Spleen (tissue), 7 donors: ENCODE measurements at regions not wholly inside any gene's neighbourhood (a gene's known extent, or its start where the extent isn't known, plus 50 kb on each side); places are given as distances from the start of the nearest gene placed in this dataset.

Source experiments
- POLR2A ChIP-seq, 3 donors: fragments of 450-650 bp; IDR thresholded peaks; one replicate each; pipeline ENCODE4 v1.5.1; 2017; ENCODE audit warnings: antibody characterized with exemption in 3 of 3, mild to moderate bottlenecking in 1 of 3
- POLR2AphosphoS5 ChIP-seq, 3 donors: sonication (generic); formaldehyde crosslinking; IDR thresholded peaks; one replicate each; pipeline ENCODE4 v1.5.1; 2017; ENCODE audit warnings: antibody characterized with exemption in 3 of 3
- TF ChIP-seq, protein P1 (sequence below), 11 experiments: fragments of 200-600 bp in 7 of 11; fragments of 450-650 bp in 4 of 11; sonication (generic) in 4 of 11; IDR thresholded peaks in 8 of 11; conservative IDR thresholded peaks in 3 of 11; 1 replicate in 7 of 11; 2 replicates in 4 of 11; pipeline versions ENCODE4 v1.4.0 to v1.8.0; 2016 to 2021; ENCODE audit warnings: antibody characterized with exemption in 11 of 11, inconsistent platforms in 4 of 11, mild to moderate bottlenecking in 1 of 11
- donor health status: DM: no; HTN: no; CAD: no; lungs with moderate emphysema.
- donor health status: DM: no; HTN: no; CAD: no.
- donor health status: DM: no; HTN: no; CAD: no.

DNA sequence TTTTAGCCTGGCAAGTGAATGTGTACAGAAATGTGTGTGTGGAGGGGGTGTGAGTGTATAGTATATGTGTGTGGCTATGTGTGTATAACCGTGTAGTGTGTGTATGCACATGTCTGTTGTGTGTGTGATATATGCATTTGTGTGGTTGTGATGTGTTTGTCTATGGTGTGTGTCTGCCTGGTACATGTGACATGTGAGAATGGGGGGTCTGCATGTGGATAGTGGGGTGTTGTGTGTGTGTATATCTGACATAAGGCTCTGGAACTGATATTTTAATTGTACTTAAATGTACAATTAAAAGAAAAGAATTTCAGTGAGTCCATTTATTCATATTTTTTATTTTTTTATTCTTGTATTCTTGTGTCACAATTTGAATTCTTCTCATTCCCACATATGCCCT is 57.2 kb upstream of the CNR1 start:
- TF ChIP-seq, protein P1, sequence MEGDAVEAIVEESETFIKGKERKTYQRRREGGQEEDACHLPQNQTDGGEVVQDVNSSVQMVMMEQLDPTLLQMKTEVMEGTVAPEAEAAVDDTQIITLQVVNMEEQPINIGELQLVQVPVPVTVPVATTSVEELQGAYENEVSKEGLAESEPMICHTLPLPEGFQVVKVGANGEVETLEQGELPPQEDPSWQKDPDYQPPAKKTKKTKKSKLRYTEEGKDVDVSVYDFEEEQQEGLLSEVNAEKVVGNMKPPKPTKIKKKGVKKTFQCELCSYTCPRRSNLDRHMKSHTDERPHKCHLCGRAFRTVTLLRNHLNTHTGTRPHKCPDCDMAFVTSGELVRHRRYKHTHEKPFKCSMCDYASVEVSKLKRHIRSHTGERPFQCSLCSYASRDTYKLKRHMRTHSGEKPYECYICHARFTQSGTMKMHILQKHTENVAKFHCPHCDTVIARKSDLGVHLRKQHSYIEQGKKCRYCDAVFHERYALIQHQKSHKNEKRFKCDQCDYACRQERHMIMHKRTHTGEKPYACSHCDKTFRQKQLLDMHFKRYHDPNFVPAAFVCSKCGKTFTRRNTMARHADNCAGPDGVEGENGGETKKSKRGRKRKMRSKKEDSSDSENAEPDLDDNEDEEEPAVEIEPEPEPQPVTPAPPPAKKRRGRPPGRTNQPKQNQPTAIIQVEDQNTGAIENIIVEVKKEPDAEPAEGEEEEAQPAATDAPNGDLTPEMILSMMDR (IDR thresholded peaks at IDR 0.05 in 8 of 11, conservative IDR thresholded peaks at IDR 0.05 in 3 of 11) = no peak
- no peak for TF ChIP-seq POLR2AphosphoS5 (IDR thresholded peaks at IDR 0.05)
- no peak for TF ChIP-seq POLR2A (IDR thresholded peaks at IDR 0.05)
